H1 (cell line): ENCODE measurements at regions not wholly inside any gene's neighbourhood (a gene's known extent, or its start where the extent isn't known, plus 50 kb on each side); places are given as distances from the start of the nearest gene placed in this dataset.

Experiments used
- CTCF ChIA-PET: fragments of 300-600 bp; sonication (Branson Sonifier 250); formaldehyde crosslinking; loops from one replicate; lab custom pipeline; 2021; ENCODE audit not compliant: partially characterized antibody; lab: Charles Lee
- POLR2A ChIA-PET: fragments of 300-600 bp; sonication (Branson Sonifier 250); formaldehyde crosslinking; loops from one replicate; lab custom pipeline; 2021; ENCODE audit warnings: inconsistent platforms; ENCODE audit not compliant: partially characterized antibody; lab: Charles Lee
- DNase-seq, 2 experiments: peaks; one replicate each; pipeline versions ENCODE4 v3.0.0 to v3.0.0-alpha.2; 2010 to 2022; ENCODE audit warnings: low spot score in 2 of 2, low read depth in 1 of 2, mixed read lengths in 1 of 2
- FAIRE-seq: peaks from 2 replicates; lab custom pipeline; 2011; peaks lifted over from hg19 to GRCh38; lab: Jason Lieb, UNC
- H2AFZ ChIP-seq: 2 replicates; pipeline ENCODE4 v1.8.1; 2012; ENCODE audit warnings: low read length, inconsistent platforms
- H2AK5ac ChIP-seq: 2 replicates; pipeline ENCODE4 v1.6.1; 2013; ENCODE audit warnings: low read depth, low read length
- H2BK120ac ChIP-seq: replicated peaks from 2 replicates; pipeline ENCODE3; 2013; ENCODE audit warnings: low read depth, low read length, inconsistent platforms
- H2BK12ac ChIP-seq: 2 replicates; pipeline ENCODE4 v1.6.1; 2013; ENCODE audit warnings: low read depth, low read length
- H2BK15ac ChIP-seq: 2 replicates; pipeline ENCODE4 v1.6.1; 2013; ENCODE audit warnings: low read length
- H2BK20ac ChIP-seq: 2 replicates; pipeline ENCODE4 v1.6.1; 2013; ENCODE audit warnings: low read length
- H2BK5ac ChIP-seq: 2 replicates; pipeline ENCODE4 v1.6.1; 2013; ENCODE audit warnings: low read depth, low read length
- H3K14ac ChIP-seq: 2 replicates; pipeline ENCODE4 v1.6.1; 2013; ENCODE audit warnings: inconsistent platforms; ENCODE audit not compliant: insufficient read length
- H3K18ac ChIP-seq: 2 replicates; pipeline ENCODE4 v1.6.1; 2013; ENCODE audit warnings: low read length; ENCODE audit errors: extremely low read depth
- H3K23ac ChIP-seq: 2 replicates; pipeline ENCODE4 v1.6.1; 2013; ENCODE audit warnings: inconsistent platforms; ENCODE audit not compliant: insufficient read length
- H3K23me2 ChIP-seq: 2 replicates; pipeline ENCODE4 v1.6.1; 2013; ENCODE audit warnings: low read depth, low read length
- H3K27ac ChIP-seq: 2 replicates; pipeline ENCODE4 v1.6.1; 2011; ENCODE audit warnings: low read depth, low read length, inconsistent platforms
- H3K27me3 ChIP-seq, 4 experiments: replicated peaks in 1 of 4; 1 replicate in 1 of 4; 2 replicates in 3 of 4; pipeline versions ENCODE4 v1.6.1 to v1.8.1; 2011 to 2013; ENCODE audit warnings: low read length in 3 of 4, mild to moderate bottlenecking in 3 of 4, inconsistent platforms in 2 of 4, mixed read lengths in 2 of 4, moderate library complexity in 1 of 4; ENCODE audit not compliant: control insufficient read depth in 3 of 4, insufficient read depth in 3 of 4; ENCODE audit errors: extremely low read depth in 1 of 4
- H3K36me3 ChIP-seq, 4 experiments: 2 replicates each; pipeline versions ENCODE4 v1.6.1 to v1.8.1; 2011 to 2013; ENCODE audit warnings: mild to moderate bottlenecking in 4 of 4, low read length in 3 of 4, moderate library complexity in 2 of 4, control low read depth in 1 of 4, inconsistent platforms in 1 of 4; ENCODE audit not compliant: insufficient read depth in 4 of 4, control insufficient read depth in 2 of 4
- H3K4ac ChIP-seq: replicated peaks from 2 replicates; pipeline ENCODE3; 2013; ENCODE audit warnings: low read length, low read depth, mixed read lengths, inconsistent platforms; ENCODE audit not compliant: insufficient read length
- H3K4me1 ChIP-seq, 4 experiments: replicated peaks in 1 of 4; 1 replicate in 1 of 4; 2 replicates in 3 of 4; pipeline versions ENCODE4 v1.6.1 to v1.8.1; 2011 to 2013; ENCODE audit warnings: low read length in 3 of 4, inconsistent platforms in 2 of 4, mixed read lengths in 1 of 4; ENCODE audit not compliant: insufficient read depth in 4 of 4, control insufficient read depth in 3 of 4
- H3K4me2 ChIP-seq, 2 experiments: 2 replicates each; pipeline versions ENCODE4 v1.6.1 to v1.8.1; 2011 to 2013; ENCODE audit warnings: low read depth in 2 of 2, low read length in 2 of 2, control low read depth in 1 of 2, inconsistent platforms in 1 of 2, mild to moderate bottlenecking in 1 of 2; ENCODE audit not compliant: insufficient read depth in 1 of 2
- H3K4me3 ChIP-seq, 4 experiments: fragments of 200-600, 300-600 bp in 1 of 4; sonication (generic), shearing (Covaris generic), sonication (Bioruptor Twin) in 1 of 4; 2 replicates each; pipeline versions ENCODE4 v1.5.1 to v1.8.1; 2011 to 2016; ENCODE audit warnings: low read length in 4 of 4, low read depth in 3 of 4, control low read depth in 2 of 4, inconsistent platforms in 2 of 4, mild to moderate bottlenecking in 2 of 4, mixed read lengths in 1 of 4, moderate library complexity in 1 of 4; ENCODE audit not compliant: insufficient read depth in 2 of 4; ENCODE audit errors: extremely low read depth in 1 of 4
- H3K56ac ChIP-seq: replicated peaks from 2 replicates; pipeline ENCODE3; 2013; ENCODE audit warnings: low read depth, mild to moderate bottlenecking, mixed read lengths, low read length, inconsistent platforms; ENCODE audit not compliant: insufficient read length
- H3K79me1 ChIP-seq: 2 replicates; pipeline ENCODE4 v1.6.1; 2013; ENCODE audit warnings: low read depth, low read length, control low read depth
- H3K79me2 ChIP-seq, 2 experiments: 2 replicates each; pipeline versions ENCODE4 v1.6.1 to v1.8.1; 2012 to 2013; ENCODE audit warnings: low read length in 2 of 2, mild to moderate bottlenecking in 2 of 2, inconsistent platforms in 1 of 2; ENCODE audit not compliant: insufficient read depth in 2 of 2, control insufficient read depth in 1 of 2
- H3K9ac ChIP-seq, 4 experiments: replicated peaks in 1 of 4; 1 replicate in 1 of 4; 2 replicates in 3 of 4; pipeline versions ENCODE4 v1.6.1 to v1.8.1; 2011 to 2013; ENCODE audit warnings: low read depth in 3 of 4, low read length in 3 of 4, control low read depth in 2 of 4, mild to moderate bottlenecking in 2 of 4, moderate library complexity in 2 of 4, inconsistent platforms in 1 of 4; ENCODE audit errors: extremely low read depth in 1 of 4
- H3K9me3 ChIP-seq, 2 experiments: 2 replicates each; pipeline versions ENCODE4 v1.6.1 to v1.8.1; 2012 to 2013; ENCODE audit warnings: mild to moderate bottlenecking in 2 of 2, moderate library complexity in 2 of 2, control low read depth in 1 of 2, inconsistent platforms in 1 of 2, low read depth in 1 of 2, low read length in 1 of 2, mixed read lengths in 1 of 2; ENCODE audit not compliant: insufficient read depth in 2 of 2
- H4K20me1 ChIP-seq, 2 experiments: replicated peaks in 1 of 2; 2 replicates each; pipeline versions ENCODE3 to v1.8.1; 2011 to 2013; ENCODE audit warnings: inconsistent platforms in 2 of 2, low read length in 2 of 2, mild to moderate bottlenecking in 1 of 2; ENCODE audit not compliant: insufficient read depth in 2 of 2, control insufficient read depth in 1 of 2
- H4K5ac ChIP-seq: 2 replicates; pipeline ENCODE4 v1.6.1; 2013; ENCODE audit warnings: low read length, low read depth, mixed read lengths, inconsistent platforms; ENCODE audit not compliant: insufficient read length
- H4K8ac ChIP-seq: 2 replicates; pipeline ENCODE4 v1.8.0; 2013; ENCODE audit warnings: mild to moderate bottlenecking, moderate library complexity, low read length, inconsistent platforms; ENCODE audit not compliant: insufficient read depth; ENCODE audit errors: extremely low read depth
- H4K91ac ChIP-seq: replicated peaks from 2 replicates; pipeline ENCODE3; 2013; ENCODE audit warnings: low read length, mixed read lengths, inconsistent platforms; ENCODE audit not compliant: insufficient read length
- ASH2L ChIP-seq: fragments of 200-600, 300-600 bp; sonication (generic); IDR thresholded peaks from one replicate; pipeline ENCODE4 v1.7.1; 2017; ENCODE audit warnings: low read length
- BCL11A ChIP-seq, 2 experiments: IDR thresholded peaks; one replicate each; pipeline ENCODE4 v1.6.1; 2011; ENCODE audit warnings: low read depth in 2 of 2, low read length in 2 of 2, mild to moderate bottlenecking in 2 of 2
- CBX5 ChIP-seq: fragments of 300-800, 300-1000 bp; sonication (generic); IDR thresholded peaks from 2 replicates; pipeline ENCODE4 v1.7.1; 2016; ENCODE audit warnings: antibody characterized with exemption, low read length, low read depth
- CEBPB ChIP-seq: IDR thresholded peaks from 2 replicates; pipeline ENCODE4 v1.6.1; 2012; ENCODE audit warnings: low read depth, low read length
- EP300 ChIP-seq, 2 experiments: IDR thresholded peaks; 1 replicate in 1 of 2; 2 replicates in 1 of 2; pipeline ENCODE4 v1.6.1; 2011 to 2012; ENCODE audit warnings: low read depth in 2 of 2, low read length in 2 of 2, mild to moderate bottlenecking in 2 of 2, borderline replicate concordance in 1 of 2, inconsistent platforms in 1 of 2, moderate library complexity in 1 of 2
- FOSL1 ChIP-seq: IDR thresholded peaks from 2 replicates; pipeline ENCODE4 v1.6.1; 2011; ENCODE audit warnings: mild to moderate bottlenecking, low read depth, low read length, moderate library complexity; ENCODE audit not compliant: insufficient read depth
- KDM1A ChIP-seq: fragments of 200-600, 300-600 bp; sonication (generic); IDR thresholded peaks from 2 replicates; pipeline ENCODE4 v1.7.1; 2016; ENCODE audit warnings: mild to moderate bottlenecking, low read length, borderline replicate concordance
- POU5F1 ChIP-seq: IDR thresholded peaks from 2 replicates; pipeline ENCODE4 v1.6.1; 2011; ENCODE audit warnings: low read depth, mild to moderate bottlenecking, low read length, moderate library complexity
- SIN3A ChIP-seq, 2 experiments: IDR thresholded peaks in 1 of 2; conservative IDR thresholded peaks in 1 of 2; 2 replicates each; pipeline ENCODE4 v1.6.1; 2011 to 2012; ENCODE audit warnings: low read length in 2 of 2, improper control_type of control experiment in 1 of 2, low read depth in 1 of 2, mild to moderate bottlenecking in 1 of 2
- SP2 ChIP-seq: IDR thresholded peaks from 2 replicates; pipeline ENCODE4 v1.6.1; 2012; ENCODE audit warnings: mild to moderate bottlenecking, low read length, inconsistent platforms
- TAF1 ChIP-seq: IDR thresholded peaks from 2 replicates; pipeline ENCODE4 v1.6.1; 2011; ENCODE audit warnings: mild to moderate bottlenecking, low read depth, low read length
- TBP ChIP-seq: IDR thresholded peaks from 2 replicates; pipeline ENCODE4 v1.6.1; 2011; ENCODE audit warnings: low read depth, low read length, improper control_type of control experiment
- TEAD4 ChIP-seq: IDR thresholded peaks from 2 replicates; pipeline ENCODE4 v1.6.1; 2012; ENCODE audit warnings: low read depth, low read length, inconsistent platforms, mixed read lengths
- YY1 ChIP-seq: IDR thresholded peaks from 2 replicates; pipeline ENCODE4 v1.6.1; 2011; ENCODE audit warnings: low read depth, mild to moderate bottlenecking, low read length
- WGBS, 2 experiments: shearing (Covaris generic) in 1 of 2; methylation state at CpG; one replicate each; pipeline versions ENCODE4 v1.1.6 to v1.1.7; 2013 to 2015; ENCODE audit warnings: low lambda C conversion rate in 2 of 2, mixed read lengths in 2 of 2, inconsistent platforms in 1 of 2, low coverage in 1 of 2, missing lambda C conversion rate in 1 of 2; ENCODE audit not compliant: insufficient replicate concordance in 2 of 2, insufficient coverage in 1 of 2, insufficient read length in 1 of 2; ENCODE audit errors: extremely low coverage in 1 of 2, missing lambda C conversion rate in 1 of 2; 5-methylcytosine and 5-hydroxymethylcytosine counted together
- TF ChIP-seq, protein P1 (sequence below): IDR thresholded peaks from 2 replicates; pipeline ENCODE4 v1.6.1; 2012; ENCODE audit warnings: inconsistent platforms

DNA sequence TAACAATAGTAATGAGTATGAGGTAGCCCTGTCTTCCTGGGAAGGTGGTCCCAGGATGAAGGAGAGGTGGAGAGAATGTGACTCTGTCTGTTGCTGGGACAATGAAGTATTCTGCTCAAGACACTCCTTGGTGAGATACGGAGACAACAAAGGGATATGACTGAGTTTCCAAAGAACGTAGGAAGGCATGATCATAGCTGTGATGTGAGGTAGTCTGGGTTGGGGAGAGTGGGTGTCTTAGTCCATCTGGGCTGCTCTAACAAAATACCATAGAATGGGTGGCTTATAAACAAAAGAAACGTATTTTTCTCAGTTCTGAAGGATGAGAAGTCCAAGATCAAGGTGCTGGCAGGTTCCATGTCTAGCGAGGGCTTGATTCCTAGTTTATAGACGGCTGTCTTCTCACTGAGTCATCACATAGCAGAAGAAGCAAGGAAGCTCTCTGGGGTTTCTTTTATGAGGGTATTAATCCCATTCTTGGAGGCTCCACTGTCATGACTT lies 84.9 kb upstream of the RHOBTB1 start:
- no peaks in the 10 kb centered on the region for H3K23me2 ChIP-seq
- POLR2A ChIA-PET = no interaction called here
- H2BK20ac ChIP-seq = no peak overlapping the region
- H3K4ac ChIP-seq = no peak overlapping the region
- no peak overlapping the region for H2AK5ac ChIP-seq
- no peak overlapping the region for H2BK5ac ChIP-seq
- FAIRE-seq = no peak
- no peak overlapping the region for H3K23ac ChIP-seq
- no peak overlapping the region for H2BK120ac ChIP-seq
- 69% methylated on average over 5 of the region's 5 CpGs; no CpG with 5 or more reads in 1 of the 2 experiments for WGBS, 2 experiments
- H3K9ac ChIP-seq = no peak overlapping the region
- H4K20me1 ChIP-seq = no peaks in the 10 kb centered on the region
- H4K91ac ChIP-seq = no peak overlapping the region
- H3K56ac ChIP-seq = no peak overlapping the region
- no peak overlapping the region for H2BK12ac ChIP-seq
- no peak overlapping the region for H2BK15ac ChIP-seq
- DNase-seq = no peak
- H3K27me3 ChIP-seq = peaks cover 0 to 1% (median 0%) of the 10 kb centered on the region in 4 experiments; a peak in 1 of 7 replicates
- no peak overlapping the region for H4K8ac ChIP-seq
- no peaks in the 10 kb centered on the region for H3K9me3 ChIP-seq
- H3K14ac ChIP-seq = no peak overlapping the region
- no peak overlapping the region for H4K5ac ChIP-seq
- no peaks in the 10 kb centered on the region for H3K79me2 ChIP-seq
- no peak overlapping the region for H3K27ac ChIP-seq
- no peak overlapping the region for H3K4me3 ChIP-seq
- 0 out of 2 replicates have a peak overlapping the region, but pooled peaks have one; percentile 50 for H2AFZ ChIP-seq
- CTCF ChIA-PET = no interaction called here
- no peaks in the 10 kb centered on the region for H3K36me3 ChIP-seq
- no peaks in the 10 kb centered on the region for H3K79me1 ChIP-seq
- no peak overlapping the region for H3K18ac ChIP-seq
- H3K4me1 ChIP-seq = no peaks in the 10 kb centered on the region
- no peak overlapping the region for H3K4me2 ChIP-seq
- TF ChIP-seq CEBPB = no peak
- TF ChIP-seq KDM1A = no peak
- no peak for TF ChIP-seq YY1
- TF ChIP-seq, protein P1, sequence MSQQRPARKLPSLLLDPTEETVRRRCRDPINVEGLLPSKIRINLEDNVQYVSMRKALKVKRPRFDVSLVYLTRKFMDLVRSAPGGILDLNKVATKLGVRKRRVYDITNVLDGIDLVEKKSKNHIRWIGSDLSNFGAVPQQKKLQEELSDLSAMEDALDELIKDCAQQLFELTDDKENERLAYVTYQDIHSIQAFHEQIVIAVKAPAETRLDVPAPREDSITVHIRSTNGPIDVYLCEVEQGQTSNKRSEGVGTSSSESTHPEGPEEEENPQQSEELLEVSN = no peak
- no peak for TF ChIP-seq TBP
- no peak for TF ChIP-seq TEAD4
- TF ChIP-seq CBX5 = no peak
- TF ChIP-seq SIN3A (conservative IDR thresholded peaks at IDR 0.05 in 1 of 2, IDR thresholded peaks at IDR 0.05 in 1 of 2; ENCODE audit: low read depth in 1 of 2, low read length in 2 of 2) = no peak
- no peak for TF ChIP-seq TAF1
- no peak for TF ChIP-seq EP300 (IDR thresholded peaks at IDR 0.05; ENCODE audit: borderline replicate concordance in 1 of 2, low read depth in 2 of 2, low read length in 2 of 2)
- no peak for TF ChIP-seq BCL11A (IDR thresholded peaks at IDR 0.05; ENCODE audit: low read depth in 2 of 2, low read length in 2 of 2)
- no peak for TF ChIP-seq SP2
- TF ChIP-seq ASH2L = no peak
- TF ChIP-seq FOSL1 = no peak
- no peak for TF ChIP-seq POU5F1
